WTC11 (cell line): ENCODE measurements at regions not wholly inside any gene's neighbourhood (a gene's known extent, or its start where the extent isn't known, plus 50 kb on each side); places are given as distances from the start of the nearest gene placed in this dataset.

Experiments
- ATAC-seq: fragments of 200-7000 bp; cut with Tn5 transposase; 2 replicates; pipeline ENCODE4 v1.10.0; 2021; ENCODE audit warnings: mild to moderate bottlenecking, moderate library complexity
- CTCF ChIA-PET: fragments of 300-600 bp; sonication (Branson Sonifier 250); formaldehyde crosslinking; loops from one replicate; lab custom pipeline; 2021; ENCODE audit warnings: antibody characterized with exemption; lab: Charles Lee
- POLR2A ChIA-PET: fragments of 350-600 bp; sonication (Branson Sonifier 250); formaldehyde crosslinking; loops from one replicate; lab custom pipeline; 2021; ENCODE audit warnings: antibody characterized with exemption; lab: Charles Lee
- DNase-seq: peaks from one replicate; pipeline ENCODE4 v3.0.0; 2021; ENCODE audit warnings: low spot score
- H3K27ac Mint-ChIP-seq: 2 replicates; pipeline ENCODE4 v1.8.0; 2021; ENCODE audit warnings: mixed read lengths
- H3K27me3 Mint-ChIP-seq: 2 replicates; pipeline ENCODE4 v1.8.0; 2021; ENCODE audit warnings: low read depth, mild to moderate bottlenecking, moderate library complexity, mixed read lengths
- H3K36me3 Mint-ChIP-seq: 2 replicates; pipeline ENCODE4 v1.8.0; 2021; ENCODE audit warnings: mixed read lengths
- H3K4me1 Mint-ChIP-seq: 2 replicates; pipeline ENCODE4 v1.8.0; 2022; ENCODE audit warnings: mixed read lengths
- H3K4me3 Mint-ChIP-seq: 2 replicates; pipeline ENCODE4 v1.8.0; 2021; ENCODE audit warnings: mild to moderate bottlenecking, moderate library complexity, mixed read lengths
- H3K9me3 Mint-ChIP-seq: 2 replicates; pipeline ENCODE4 v1.8.0; 2021; ENCODE audit warnings: mixed read lengths
- ATF3 ChIP-seq: sonication (generic); formaldehyde crosslinking; conservative IDR thresholded peaks from 2 replicates; pipeline ENCODE4 v1.8.1; 2022; ENCODE audit warnings: mild to moderate bottlenecking, missing genetic modification reagents
- CTCF ChIP-seq: fragments of 200-600 bp; IDR thresholded peaks from 2 replicates; pipeline ENCODE4 v1.8.0; 2022; ENCODE audit warnings: antibody characterized with exemption
- NFE2L1 ChIP-seq: sonication (generic); formaldehyde crosslinking; IDR thresholded peaks from 2 replicates; pipeline ENCODE4 v1.8.1; 2023; ENCODE audit warnings: missing genetic modification reagents
- RORB ChIP-seq: fragments of 250-450 bp; sonication (Bioruptor Pico); IDR thresholded peaks from 2 replicates; pipeline ENCODE4 v1.9.0; 2021; ENCODE audit warnings: mild to moderate bottlenecking
- TCF7 ChIP-seq: sonication (generic); formaldehyde crosslinking; IDR thresholded peaks from 2 replicates; pipeline ENCODE4 v1.8.0; 2022; ENCODE audit warnings: mild to moderate bottlenecking, low read depth, missing genetic modification reagents, moderate library complexity
- TEAD1 ChIP-seq: sonication (generic); formaldehyde crosslinking; IDR thresholded peaks from 2 replicates; pipeline ENCODE4 v1.8.0; 2022; ENCODE audit warnings: mild to moderate bottlenecking, missing genetic modification reagents
- ZBTB21 ChIP-seq: sonication (generic); formaldehyde crosslinking; IDR thresholded peaks from 2 replicates; pipeline ENCODE4 v1.8.1; 2023; ENCODE audit warnings: mild to moderate bottlenecking, missing genetic modification reagents, borderline replicate concordance
- ZNF219 ChIP-seq: sonication (generic); formaldehyde crosslinking; IDR thresholded peaks from 2 replicates; pipeline ENCODE4 v1.8.0; 2023; ENCODE audit warnings: missing genetic modification reagents, mild to moderate bottlenecking, borderline replicate concordance
- ZNF232 ChIP-seq: sonication (generic); formaldehyde crosslinking; IDR thresholded peaks from 2 replicates; pipeline ENCODE4 v1.8.0; 2022; ENCODE audit warnings: mild to moderate bottlenecking, missing genetic modification reagents
- TF ChIP-seq, protein P1 (sequence below): sonication (generic); formaldehyde crosslinking; IDR thresholded peaks from 2 replicates; pipeline ENCODE4 v1.8.1; 2022; ENCODE audit warnings: mild to moderate bottlenecking, moderate library complexity, missing genetic modification reagents
- TF ChIP-seq, protein P2 (sequence below): sonication (generic); formaldehyde crosslinking; IDR thresholded peaks from 2 replicates; pipeline ENCODE4 v1.8.1; 2022; ENCODE audit warnings: missing genetic modification reagents, borderline replicate concordance

DNA sequence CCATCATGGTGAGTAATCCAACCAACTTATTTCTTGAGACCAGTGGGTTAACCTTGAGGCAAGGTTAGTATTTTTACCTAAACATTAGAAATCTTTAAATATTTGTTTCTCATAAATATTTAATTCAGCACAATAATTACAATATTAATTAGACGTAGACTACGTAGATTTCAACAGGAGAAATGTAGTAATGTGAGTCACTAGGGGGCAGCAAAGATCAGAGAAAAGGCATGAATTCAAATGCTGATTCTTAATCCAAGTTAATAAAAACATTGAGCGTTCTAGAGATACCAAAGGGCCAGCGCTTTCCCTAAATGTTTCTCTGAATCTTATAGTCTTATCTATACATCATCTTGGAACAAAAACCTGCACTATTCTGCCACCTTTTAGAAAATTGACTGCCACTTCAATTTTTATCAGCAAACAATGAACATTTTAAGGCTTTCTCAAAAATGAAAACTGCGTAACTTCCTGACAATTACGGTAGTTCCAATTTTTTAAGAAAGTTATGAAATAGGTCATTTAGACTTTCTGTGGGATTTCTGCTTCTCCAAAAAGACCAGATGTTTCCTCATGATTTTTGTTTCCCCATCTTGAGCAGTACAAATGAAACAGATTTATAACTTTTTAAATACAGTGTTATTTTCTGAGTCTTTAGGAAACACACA lies 180.7 kb downstream of the GASK1B start:
- Mint-ChIP-seq H3K9me3 (no peaks in the 10 kb centered on the region), H3K4me3 (no peak overlapping the region), H3K27me3 (no peaks in the 10 kb centered on the region), H3K36me3 (no peaks in the 10 kb centered on the region), H3K27ac (no peak overlapping the region), H3K4me1 (0 out of 2 replicates have a peak, but pooled peaks cover 3% of the 10 kb centered on the region)
- DNase-seq (no peak), ATAC-seq (no peak)
- peak; percentile 63 for TF ChIP-seq CTCF
- TF ChIP-seq ZNF232 (CRISPR knock-in tag), result no peak
- CTCF ChIA-PET, result no interaction called here
- POLR2A ChIA-PET, result no interaction called here

DNA sequence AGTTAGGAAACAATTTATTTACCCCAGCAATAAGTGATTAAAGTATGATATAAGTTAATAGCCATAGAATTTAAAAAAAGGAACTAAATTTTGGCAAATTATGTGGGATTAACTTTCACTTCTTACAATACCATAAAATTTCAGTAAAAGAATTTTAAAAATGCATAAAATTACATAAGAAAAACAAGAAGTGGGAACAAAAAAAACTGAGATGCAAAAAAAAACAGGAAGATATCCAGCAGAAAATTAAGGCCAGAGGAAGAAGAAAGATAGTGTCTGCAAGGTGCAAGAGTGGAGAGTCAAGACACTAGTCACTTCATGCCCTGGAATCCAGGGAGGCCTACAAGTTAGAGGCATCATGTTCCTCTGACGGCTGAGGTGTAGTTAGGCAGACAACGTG lies 184.2 kb downstream of the GASK1B start:
- TF ChIP-seq TEAD1 (CRISPR knock-in tag) (no peak), NFE2L1 (CRISPR knock-in tag) (no peak), CTCF (no peak), ZNF232 (CRISPR knock-in tag) (no peak)
- TF ChIP-seq, protein P1, sequence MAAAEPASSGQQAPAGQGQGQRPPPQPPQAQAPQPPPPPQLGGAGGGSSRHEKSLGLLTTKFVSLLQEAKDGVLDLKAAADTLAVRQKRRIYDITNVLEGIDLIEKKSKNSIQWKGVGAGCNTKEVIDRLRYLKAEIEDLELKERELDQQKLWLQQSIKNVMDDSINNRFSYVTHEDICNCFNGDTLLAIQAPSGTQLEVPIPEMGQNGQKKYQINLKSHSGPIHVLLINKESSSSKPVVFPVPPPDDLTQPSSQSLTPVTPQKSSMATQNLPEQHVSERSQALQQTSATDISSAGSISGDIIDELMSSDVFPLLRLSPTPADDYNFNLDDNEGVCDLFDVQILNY (CRISPR knock-in tag), result no peak
- TF ChIP-seq, all 79 proteins: peak for 0
- ATAC-seq (no peak), DNase-seq (no peak)
- H3K4me3 Mint-ChIP-seq, result no peak overlapping the region
- 0 out of 2 replicates have a peak, but pooled peaks cover 3% of the 10 kb centered on the region for H3K4me1 Mint-ChIP-seq
- no peak overlapping the region for H3K27ac Mint-ChIP-seq
- ChIA-PET CTCF (no interaction called here), POLR2A (no interaction called here)
- no peaks in the 10 kb centered on the region for H3K27me3 Mint-ChIP-seq
- H3K9me3 Mint-ChIP-seq, result peaks cover 5% of the 10 kb centered on the region; the same call in 1 of the 2 replicates
- no peaks in the 10 kb centered on the region for H3K36me3 Mint-ChIP-seq

- ATAC-seq, result no peak
- no peak overlapping the region for H3K27ac Mint-ChIP-seq
Observed at GRCh38 chr4:157984285-157984911, 188.4 kb downstream of the GASK1B start.

More at GRCh38 chr4:157984285-157984911, 188.4 kb downstream of the GASK1B start:
- POLR2A ChIA-PET, result no interaction called here
- DNase-seq, result no peak
- no peaks in the 10 kb centered on the region for H3K27me3 Mint-ChIP-seq
- H3K9me3 Mint-ChIP-seq, result peaks cover 5% of the 10 kb centered on the region; the same call in 1 of the 2 replicates
- 0 out of 2 replicates have a peak, but pooled peaks cover 3% of the 10 kb centered on the region for H3K4me1 Mint-ChIP-seq
- TF ChIP-seq ZNF219 (CRISPR knock-in tag), result no peak
- TF ChIP-seq ZBTB21 (CRISPR knock-in tag), result no peak
- no peak for TF ChIP-seq TCF7 (CRISPR knock-in tag)
- no peak for TF ChIP-seq ATF3
- TF ChIP-seq RORB, result no peak
- TF ChIP-seq, protein P1 (CRISPR knock-in tag), result no peak
- TF ChIP-seq, protein P2, sequence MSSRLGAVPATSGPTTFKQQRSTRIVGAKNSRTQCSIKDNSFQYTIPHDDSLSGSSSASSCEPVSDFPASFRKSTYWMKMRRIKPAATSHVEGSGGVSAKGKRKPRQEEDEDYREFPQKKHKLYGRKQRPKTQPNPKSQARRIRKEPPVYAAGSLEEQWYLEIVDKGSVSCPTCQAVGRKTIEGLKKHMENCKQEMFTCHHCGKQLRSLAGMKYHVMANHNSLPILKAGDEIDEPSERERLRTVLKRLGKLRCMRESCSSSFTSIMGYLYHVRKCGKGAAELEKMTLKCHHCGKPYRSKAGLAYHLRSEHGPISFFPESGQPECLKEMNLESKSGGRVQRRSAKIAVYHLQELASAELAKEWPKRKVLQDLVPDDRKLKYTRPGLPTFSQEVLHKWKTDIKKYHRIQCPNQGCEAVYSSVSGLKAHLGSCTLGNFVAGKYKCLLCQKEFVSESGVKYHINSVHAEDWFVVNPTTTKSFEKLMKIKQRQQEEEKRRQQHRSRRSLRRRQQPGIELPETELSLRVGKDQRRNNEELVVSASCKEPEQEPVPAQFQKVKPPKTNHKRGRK (CRISPR knock-in tag), result no peak
- CTCF ChIA-PET, result interaction anchor here (2.0 kb wide), 1 partner anchor 470 kb away, joined by 4 read pairs; no protein-coding TSS in a partner anchor
- no peaks in the 10 kb centered on the region for H3K36me3 Mint-ChIP-seq
- H3K4me3 Mint-ChIP-seq, result no peak overlapping the region
